Globus pallidus (tissue), 1 donor: ENCODE measurements at regions not wholly inside any gene's neighbourhood (a gene's known extent, or its start where the extent isn't known, plus 50 kb on each side); places are given as distances from the start of the nearest gene placed in this dataset.
A peak's percentile ranks its signal among the peaks of the same experiment; 100 is the strongest.
"Not testable (repeated sequence)": the region's sequence is repeated elsewhere in the genome, so short reads cannot be mapped to it uniquely, and the experiment has no call there.

Experiments used
- DNase-seq: peaks from one replicate; pipeline ENCODE4 v3.0.0-alpha.2; 2015; ENCODE audit warnings: low spot score

- no peak for DNase-seq
Observed at GRCh38 chr7:124635416-124635815, 130.2 kb downstream of the GPR37 start.

GRCh38 chr7:124633740-124634139 is 131.9 kb downstream of the GPR37 start:
- no peak for DNase-seq

DNA sequence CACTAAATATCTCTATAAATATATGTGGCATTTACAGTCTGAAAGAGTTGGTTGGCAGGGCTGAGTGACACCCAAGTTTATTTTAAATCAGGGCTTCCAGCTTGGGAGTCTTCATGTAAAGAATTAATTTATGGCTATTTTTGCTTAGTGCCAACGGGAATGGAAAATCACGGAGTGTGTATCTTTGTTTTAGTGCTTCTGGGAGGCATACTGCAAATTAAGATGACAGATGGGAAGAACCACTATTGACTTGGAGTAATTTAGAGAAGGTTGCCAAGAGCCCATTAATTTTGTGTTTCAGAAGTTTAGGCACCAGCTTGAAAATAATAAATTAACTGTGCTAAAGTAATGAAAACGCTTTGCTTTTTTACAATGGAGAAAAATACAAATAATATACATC is 135.2 kb downstream of the GPR37 start:
- no peak for DNase-seq

DNA sequence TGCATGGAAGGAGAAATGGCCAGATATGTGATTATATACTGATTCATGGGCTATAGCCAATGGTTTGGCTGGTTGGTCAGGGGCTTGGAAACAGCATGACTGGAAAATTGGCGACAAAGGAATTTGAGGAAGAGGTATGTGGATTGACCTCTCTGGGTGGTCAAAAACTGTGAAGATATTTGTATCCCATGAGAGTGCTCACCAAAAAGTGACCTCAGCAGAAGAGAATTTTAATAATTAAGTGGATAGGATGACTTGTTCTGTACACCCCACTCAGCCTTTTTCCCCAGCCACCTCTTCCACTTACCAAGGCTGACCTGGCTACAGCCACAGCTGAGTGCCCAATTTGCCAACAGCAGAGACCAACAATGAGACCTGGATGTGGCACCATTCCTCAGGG is 146.7 kb downstream of the GPR37 start:
- no peak for DNase-seq

DNA sequence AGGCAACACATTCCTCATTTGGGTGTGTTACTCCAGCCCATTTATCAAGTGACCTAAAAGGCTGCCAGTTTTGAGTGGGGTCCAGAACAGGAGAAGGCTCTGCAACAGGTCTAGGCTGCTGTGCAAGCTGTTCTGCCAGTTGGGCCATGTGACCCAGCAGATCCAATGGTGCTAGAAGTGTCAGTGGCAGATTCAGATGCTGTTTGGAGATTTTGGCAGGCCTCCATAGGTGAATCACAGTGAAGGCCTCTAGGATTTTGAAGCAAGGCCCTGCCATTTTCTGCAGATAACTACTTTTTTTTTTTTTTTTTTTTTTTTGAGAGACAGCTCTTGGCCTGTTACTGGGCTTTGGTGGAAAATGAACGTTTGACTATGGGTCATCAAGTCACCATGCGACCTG is 147.5 kb downstream of the GPR37 start:
- not testable (repeated sequence) for DNase-seq

DNA sequence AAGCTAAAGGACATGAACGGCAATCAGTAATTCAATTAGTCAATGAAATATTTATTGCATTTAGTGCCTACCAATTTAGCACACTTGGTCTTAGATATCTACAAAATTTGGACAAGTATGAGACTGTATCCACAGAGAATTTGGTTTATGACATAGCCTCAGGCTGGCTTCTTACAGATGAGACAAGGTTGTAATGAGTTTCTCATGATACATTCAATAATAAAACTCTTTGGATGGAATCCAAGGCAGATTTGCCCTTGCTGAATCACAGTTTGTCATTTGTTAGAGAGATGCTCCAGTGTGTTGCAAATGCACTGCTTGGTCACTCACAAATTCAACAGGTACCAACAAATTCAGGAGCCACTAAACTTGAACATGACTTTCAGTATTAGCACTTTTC is 162.5 kb downstream of the GPR37 start:
- DNase-seq = no peak

- no peak for DNase-seq
Observed at GRCh38 chr7:124597509-124597908, 168.1 kb downstream of the GPR37 start.

- no peak for DNase-seq
Observed at GRCh38 chr7:124596881-124597280, 168.7 kb downstream of the GPR37 start.

- no peak for DNase-seq
Observed at GRCh38 chr7:124590814-124591213, 174.8 kb downstream of the GPR37 start.

DNA sequence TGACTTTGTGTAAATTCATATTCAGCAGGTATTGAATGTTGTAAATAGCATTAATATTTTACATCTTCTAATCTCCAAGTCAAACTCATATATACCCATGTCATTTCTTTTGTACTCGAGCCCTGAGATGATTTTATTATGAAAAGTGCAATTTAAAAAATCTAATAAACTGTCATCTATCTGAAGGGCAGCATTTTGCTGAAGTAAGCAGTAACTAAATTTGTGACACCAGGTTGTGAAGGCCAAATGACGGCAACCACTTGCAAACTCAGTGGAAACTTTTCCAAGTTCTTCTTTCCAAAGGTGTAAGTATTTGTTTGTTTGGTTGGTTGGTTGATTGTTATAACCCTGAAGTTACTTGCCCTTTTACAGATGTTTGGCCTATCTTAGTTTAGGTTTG is 188.3 kb downstream of the GPR37 start:
- no peak for DNase-seq

DNA sequence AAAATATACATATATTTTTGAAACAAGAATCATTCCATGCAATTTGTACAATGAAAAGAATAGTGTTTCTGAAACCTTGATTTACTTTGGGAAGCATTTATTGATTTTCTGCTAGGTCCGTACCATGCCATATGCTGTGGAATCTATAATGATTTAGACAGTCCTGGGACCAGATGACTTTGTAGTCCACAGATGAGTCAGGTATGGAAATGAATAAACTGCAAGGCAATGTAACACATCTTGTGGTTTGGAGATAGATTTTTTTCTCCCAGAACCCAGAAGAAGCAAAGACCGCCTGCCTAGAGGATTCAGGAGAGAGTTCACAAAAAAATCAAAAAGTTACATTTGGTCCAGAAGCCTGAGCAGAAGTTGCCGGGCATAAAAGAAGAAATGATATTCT is 190.4 kb downstream of the GPR37 start:
- no peak for DNase-seq

GRCh38 chr7:124570558-124570957 is 195.0 kb downstream of the GPR37 start:
- no peak for DNase-seq

DNA sequence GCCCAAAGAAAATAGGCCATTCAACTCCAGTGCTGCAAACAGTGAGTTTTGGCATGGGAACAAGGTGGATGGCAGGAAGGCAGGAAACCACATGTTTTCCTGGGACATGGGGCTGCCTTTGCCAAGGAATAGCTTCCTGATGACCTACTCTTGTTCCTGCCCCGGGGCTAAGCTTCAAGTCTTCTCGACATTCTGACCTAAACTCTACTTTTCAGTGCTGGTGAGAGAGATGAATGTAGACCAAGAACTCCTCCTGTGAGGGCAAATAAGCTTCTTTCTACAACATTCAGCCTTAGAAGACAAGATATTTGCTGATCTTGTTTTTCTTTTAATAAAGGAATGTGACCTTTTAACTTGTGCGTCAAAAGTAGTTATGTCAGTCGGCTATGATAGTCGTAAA is 199.0 kb downstream of the GPR37 start:
- no peak for DNase-seq

GRCh38 chr7:124557587-124557986 is 208.0 kb downstream of the GPR37 start:
- DNase-seq = no peak

GRCh38 chr7:124557101-124557500 is 208.5 kb downstream of the GPR37 start:
- DNase-seq = no peak

DNA sequence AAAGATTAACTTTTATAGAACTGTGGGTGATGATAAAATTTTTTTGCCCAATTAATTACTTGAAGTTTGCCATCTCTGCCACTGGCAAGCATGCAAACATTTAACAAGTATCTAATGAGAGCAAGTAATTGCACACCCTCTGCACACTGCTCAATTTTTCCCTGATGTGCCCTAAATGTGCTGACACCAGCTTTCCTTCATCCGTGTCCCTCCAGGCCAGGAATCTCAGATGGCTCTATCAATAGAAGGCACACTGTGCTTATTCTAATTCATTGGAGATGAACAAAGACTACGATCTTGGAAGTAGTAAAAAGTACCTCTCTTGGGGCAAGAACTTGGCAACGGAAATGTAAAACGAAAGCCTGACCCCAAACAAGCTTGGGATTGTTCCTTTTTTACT is 212.1 kb downstream of the GPR37 start:
- no peak for DNase-seq

GRCh38 chr7:124552217-124552616 is 213.4 kb downstream of the GPR37 start:
- DNase-seq = no peak

GRCh38 chr7:124550036-124550435 is 215.6 kb downstream of the GPR37 start:
- DNase-seq = peak; percentile 8

DNA sequence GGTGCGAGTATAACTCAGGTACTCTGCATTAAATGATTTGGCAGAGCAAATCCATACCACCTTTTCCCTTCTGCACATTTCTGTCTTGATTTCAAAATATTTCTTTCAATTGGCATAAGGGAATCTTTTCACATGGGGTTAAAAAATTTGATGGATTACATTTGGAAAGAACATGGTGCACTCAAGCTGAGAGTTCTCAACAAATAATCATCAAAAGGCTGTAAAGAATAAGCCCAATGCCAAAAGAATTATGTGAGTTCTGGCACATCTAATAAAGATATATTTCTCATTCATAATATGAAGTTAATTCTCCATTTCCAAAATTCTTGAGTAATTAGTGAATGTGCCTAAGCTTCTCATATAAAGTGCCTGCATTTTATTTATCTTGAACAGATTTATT is 223.1 kb downstream of the GPR37 start:
- no peak for DNase-seq

- DNase-seq = no peak
Observed at GRCh38 chr7:124536156-124536762, 229.3 kb downstream of the GPR37 start.

- DNase-seq = no peak
Observed at GRCh38 chr7:124532166-124532565, 233.4 kb downstream of the GPR37 start.

GRCh38 chr7:124516911-124517310 is 248.7 kb downstream of the GPR37 start:
- no peak for DNase-seq

GRCh38 chr7:124515106-124515830 is 250.3 kb downstream of the GPR37 start:
- peak; percentile 24 for DNase-seq

- no peak for DNase-seq
Observed at GRCh38 chr7:124514471-124514870, 251.1 kb downstream of the GPR37 start.
